Hepatic stellate cell (primary cell): ENCODE measurements at regions not wholly inside any gene's neighbourhood (a gene's known extent, or its start where the extent isn't known, plus 50 kb on each side); places are given as distances from the start of the nearest gene placed in this dataset.
"Not testable (repeated sequence)": the region's sequence is repeated elsewhere in the genome, so short reads cannot be mapped to it uniquely, and the experiment has no call there.

Experiments
- DNase-seq: peaks from one replicate; pipeline ENCODE4 v3.0.0; 2011; ENCODE audit warnings: low spot score

- DNase-seq, result no peak
Measured at GRCh38 chr18:67007085-67007484, 403.2 kb upstream of the CDH19 start.

GRCh38 chr18:67001052-67001451 is 397.2 kb upstream of the CDH19 start:
- DNase-seq, result no peak

DNA sequence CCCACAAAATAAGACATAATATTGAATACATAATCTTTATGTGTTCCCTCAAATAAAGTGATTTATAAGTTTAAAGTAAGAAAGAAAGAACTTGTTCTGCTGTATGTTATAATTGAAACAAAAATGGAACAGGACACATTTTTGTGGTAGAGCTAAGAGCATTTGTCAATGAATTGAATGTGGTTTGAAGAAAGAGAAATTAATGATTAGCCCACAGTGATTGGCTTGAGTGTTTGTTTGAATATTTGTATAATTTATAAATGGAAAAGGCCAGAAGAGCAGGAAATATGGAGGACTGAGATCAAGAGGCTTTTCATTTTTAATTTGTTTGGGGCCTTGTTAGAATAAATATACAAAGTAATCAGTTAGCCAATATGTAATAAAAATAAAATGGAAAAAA is 395.1 kb upstream of the CDH19 start:
- no peak for DNase-seq

DNA sequence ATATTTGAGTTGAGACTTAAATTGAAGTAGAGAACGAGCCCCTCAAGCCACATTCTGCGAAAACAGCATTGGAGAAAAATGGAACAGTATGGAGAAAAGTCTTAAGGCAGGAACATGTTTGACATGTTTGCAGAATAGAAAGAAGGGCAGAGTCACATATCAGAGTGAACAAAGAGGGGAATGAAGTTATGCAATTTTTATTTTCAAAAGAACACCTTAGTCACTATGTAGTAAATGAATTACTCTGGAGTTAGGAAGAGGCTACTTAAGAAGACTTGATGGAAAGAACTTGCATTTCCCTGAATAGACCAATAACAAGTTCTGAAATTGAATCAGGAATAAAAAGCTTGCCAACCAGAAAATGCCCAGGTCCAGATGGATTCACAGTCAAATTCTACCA is 391.4 kb upstream of the CDH19 start:
- no peak for DNase-seq

GRCh38 chr18:66994790-66995189 is 390.9 kb upstream of the CDH19 start:
- DNase-seq, result no peak

DNA sequence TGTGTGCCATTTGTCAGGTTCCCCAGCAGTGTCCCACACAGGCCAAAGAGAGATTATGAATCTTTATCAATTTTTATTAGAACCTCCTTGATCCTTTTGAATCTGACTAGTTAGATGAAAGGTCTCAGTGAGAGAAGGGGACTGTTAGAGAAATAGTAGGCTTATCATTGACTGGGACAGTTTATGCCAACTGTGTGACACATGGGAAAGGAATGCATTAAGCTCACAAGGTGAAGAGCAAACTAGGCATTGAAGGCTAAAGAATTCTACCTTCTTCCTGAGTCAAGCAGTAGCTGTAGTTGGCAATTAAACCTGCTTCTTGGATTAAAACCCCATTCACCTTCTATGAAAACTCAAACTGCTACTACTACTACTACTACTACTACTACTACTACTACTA is 389.6 kb upstream of the CDH19 start:
- DNase-seq, result no peak

GRCh38 chr18:66990909-66991308 is 387.0 kb upstream of the CDH19 start:
- DNase-seq, result no peak

DNA sequence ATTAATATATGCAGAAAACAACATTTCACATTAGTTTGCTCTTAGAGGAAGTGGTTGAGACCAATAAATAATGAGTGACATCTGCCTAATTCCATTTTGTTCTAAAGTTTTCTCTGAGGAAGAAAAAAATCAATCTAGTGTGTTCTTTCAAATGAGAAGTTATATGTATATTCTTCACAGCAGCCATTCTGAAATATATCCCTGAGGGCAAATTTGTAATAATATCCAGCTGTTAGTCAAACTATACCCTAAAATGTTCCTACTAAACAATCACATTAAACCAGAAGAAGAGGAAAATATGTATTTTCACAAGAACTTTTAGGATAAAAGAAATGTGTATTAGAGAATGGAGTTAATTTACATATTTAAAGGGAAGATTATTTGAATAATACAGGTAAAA is 375.1 kb upstream of the CDH19 start:
- no peak for DNase-seq

DNA sequence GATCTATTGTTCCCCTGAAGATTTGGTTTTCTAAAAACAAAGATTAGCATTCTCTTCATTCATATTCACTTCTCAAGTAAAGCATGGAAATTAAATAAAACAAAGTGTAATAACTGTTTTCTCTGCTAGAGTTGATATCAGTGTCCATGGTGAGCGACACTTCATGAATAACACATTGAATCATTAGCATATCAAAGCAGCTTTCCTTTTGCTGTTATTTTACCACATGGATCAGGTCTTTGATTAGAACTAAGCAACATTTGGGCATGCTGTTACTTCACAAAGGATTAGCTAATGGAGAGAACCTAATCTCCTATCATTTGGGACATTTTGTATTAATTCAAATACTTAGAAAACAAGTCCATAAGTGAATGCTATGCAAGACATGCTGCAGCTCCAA is 368.8 kb upstream of the CDH19 start:
- DNase-seq, result no peak

DNA sequence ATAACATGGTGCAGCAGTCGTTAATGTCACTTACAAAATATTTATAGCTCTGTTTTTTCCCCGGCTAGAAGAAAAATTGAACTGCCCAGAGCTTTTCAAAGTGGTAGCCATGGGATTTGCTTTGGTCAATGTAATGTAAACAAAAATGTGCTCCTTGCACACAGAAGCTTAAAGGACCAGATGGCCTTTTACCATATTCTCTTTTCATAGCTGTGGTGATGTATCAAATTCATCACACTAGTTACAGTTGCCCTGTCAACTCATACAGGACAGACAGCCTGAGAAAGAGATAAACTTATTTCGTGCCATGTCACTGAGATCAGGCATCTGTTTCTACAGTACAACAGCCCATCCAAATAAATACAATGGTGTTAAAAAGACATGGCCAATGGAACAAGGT is 368.1 kb upstream of the CDH19 start:
- no peak for DNase-seq

DNA sequence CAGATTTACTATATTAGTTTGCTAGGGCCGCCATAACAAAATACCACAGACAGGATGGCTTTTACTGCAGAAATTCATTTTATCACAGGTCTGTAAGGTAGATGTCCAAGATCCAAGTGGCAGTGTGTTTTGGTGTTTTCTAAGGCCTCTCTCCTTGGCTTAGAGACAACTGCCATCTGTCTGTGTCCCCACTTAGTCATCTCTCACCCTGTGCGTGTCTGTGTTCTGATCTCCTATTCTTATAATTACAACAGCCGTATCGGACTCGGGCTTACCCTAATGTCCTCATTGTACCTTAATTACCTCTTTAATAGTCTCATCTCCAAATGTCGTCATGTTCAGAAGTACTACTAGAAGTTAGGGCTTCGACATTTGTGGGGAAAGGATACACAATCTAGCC is 362.3 kb upstream of the CDH19 start:
- DNase-seq, result no peak

DNA sequence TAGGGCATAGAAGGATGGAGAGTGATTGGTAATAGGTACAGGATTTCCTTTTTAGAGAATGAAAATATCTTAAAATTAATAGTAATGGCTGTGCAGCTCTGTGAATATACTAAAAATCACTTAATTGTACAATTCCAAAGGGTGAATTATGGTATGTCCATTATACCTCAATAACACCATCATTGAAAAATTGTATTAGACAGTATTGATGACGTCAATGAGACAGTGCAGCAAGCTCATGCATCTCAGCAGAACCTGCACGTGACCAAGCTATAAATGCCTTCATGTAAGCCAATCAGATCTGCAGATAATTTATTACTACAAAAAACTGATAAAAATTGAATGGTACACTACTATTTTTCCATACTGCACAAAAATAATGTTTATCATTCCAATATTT is 354.4 kb upstream of the CDH19 start:
- no peak for DNase-seq

DNA sequence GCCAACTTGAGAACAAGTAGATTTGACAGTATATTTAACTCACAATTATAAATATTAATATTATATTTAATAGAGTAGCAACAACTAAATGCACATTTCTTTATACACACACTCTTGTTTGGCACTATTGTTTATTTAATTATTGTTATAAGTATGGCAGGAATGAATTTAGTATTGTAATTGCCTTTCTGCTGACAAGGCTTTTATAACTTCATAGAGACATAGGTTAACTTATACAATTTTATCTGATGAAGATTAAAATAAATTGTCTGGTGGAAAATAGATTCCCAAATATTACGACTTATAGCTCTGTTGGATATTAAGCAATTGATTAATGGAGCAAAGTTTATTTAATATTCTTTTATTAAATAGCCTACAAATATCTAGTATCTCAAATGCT is 347.9 kb upstream of the CDH19 start:
- DNase-seq, result no peak

DNA sequence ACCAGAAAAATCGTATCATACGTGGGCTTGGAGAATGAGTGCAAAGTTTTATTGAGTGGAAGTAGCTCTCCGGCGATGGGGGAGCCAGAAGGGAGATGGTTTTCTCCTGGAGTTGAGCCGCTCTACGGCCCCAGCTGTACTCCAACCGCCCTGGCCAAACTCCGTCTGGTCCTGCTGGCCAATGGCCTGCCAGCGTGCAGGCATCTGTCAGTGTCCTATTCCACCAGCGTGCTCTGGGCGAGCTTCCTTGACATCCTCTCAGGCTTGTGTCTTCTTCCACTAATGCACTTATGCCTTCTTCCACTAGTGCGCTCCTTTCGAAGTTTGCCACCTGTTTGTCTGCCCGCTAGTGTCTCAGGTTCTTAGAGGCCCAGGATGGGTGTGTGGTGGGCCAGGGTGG is 345.5 kb upstream of the CDH19 start:
- DNase-seq, result no peak

GRCh38 chr18:66937546-66937945 is 333.7 kb upstream of the CDH19 start:
- DNase-seq, result no peak

DNA sequence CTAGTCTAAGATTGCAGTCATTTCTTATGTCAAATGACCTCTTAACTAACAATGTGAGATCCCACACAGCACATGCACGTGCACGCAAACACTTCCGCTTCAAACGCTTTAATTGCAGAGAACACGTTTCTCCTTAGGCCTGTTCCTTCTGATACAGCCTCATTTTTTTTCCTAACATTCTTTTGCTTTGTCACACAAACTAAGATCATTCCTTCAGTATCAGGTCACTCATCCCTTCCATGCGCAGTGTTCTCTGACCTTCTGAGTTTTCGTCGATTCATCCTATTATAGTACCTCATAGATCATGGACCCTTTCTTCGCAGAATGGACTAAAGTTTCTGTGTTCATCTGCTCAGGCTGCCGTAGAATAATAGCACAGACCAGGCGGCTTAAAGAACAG is 327.1 kb upstream of the CDH19 start:
- no peak for DNase-seq

- DNase-seq, result no peak
Measured at GRCh38 chr18:66916834-66917233, 312.9 kb upstream of the CDH19 start.

DNA sequence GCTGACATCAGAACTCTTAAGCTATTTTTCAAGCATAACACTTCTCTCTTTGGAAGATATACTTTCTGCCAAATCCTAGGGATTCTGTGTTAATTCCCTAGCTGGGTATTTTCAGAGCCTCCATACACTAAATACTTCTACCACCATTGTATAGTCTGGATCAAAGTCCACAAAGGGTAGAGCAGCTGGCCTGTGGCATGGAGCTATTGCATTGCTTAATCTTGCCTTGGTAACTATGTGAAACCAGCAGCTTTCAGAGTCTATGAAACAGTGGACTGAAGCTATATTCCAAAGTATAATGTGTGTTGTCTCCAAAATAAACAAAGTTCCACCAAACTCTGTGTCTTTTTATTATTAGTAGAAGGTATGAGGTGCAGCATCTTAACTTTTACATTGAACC is 296.9 kb upstream of the CDH19 start:
- DNase-seq, result no peak

GRCh38 chr18:66895631-66896030 is 291.7 kb upstream of the CDH19 start:
- DNase-seq, result no peak

- no peak for DNase-seq
Measured at GRCh38 chr18:66894851-66895250, 291.0 kb upstream of the CDH19 start.

DNA sequence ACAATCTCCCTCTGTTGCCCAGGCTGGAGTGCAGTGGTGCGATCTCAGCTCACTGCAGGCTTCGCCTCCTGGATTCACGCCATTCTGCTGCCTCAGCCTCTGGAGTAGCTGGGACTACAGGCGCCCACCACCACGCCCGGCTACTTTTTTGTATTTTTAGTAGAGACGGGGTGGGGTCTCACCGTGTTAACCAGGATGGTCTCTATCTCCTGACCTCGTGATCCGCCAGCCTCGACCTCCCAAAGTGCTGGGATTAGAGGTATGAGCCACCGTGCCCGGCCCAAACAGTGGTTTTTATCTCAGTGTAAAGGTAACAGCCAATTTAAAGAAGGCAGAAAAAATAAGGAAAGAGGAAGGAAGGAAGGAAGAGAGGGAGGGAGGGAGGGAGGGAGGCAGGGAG is 288.5 kb upstream of the CDH19 start:
- not testable (repeated sequence) for DNase-seq

DNA sequence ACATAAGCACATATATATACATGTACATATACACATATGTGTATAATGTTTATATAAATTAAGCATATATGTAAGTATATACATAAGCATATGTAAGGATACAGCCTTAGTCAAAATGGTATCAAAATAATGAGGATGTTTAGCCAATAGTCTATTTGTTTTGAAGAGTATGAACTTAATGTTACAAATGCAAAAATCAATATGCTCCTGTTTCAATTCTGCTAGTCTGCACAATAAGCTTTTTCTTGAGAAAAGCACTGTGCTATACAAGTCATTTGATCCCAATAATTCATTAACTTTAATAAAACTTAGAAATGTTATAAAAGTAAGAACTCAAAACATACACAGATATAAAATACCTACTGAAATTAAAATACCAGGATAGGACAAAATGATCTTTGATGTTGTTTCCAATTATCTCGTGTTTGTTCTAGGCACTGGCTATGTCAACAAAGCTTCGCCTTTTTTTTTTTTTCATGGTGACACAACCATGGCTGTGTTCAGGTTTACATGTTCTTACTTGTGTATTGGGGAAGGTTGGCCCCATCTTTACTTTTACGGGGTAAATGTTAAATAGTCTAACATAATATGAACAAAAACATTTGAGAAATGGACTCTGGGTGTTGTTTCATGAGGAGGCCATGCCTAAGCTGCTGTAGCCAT is 271.1 kb upstream of the CDH19 start:
- no peak for DNase-seq

DNA sequence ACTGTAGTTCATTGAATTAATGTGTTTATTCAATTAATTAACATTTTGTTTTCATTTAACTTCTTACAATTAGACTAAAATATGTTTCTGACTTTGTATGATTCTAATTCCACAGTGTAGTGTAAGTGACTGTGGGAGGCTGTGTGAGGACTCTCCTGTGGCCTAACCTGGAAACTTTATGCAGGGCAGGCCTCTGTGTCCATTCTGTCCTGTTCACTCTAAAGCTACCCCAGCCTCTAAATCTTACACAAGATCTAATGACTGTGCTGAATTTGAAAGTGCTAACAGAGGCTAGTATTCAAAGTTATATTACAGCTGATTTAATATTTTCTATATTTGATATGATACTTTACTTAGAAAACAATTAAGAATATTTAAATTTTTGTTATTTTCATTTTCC is 270.5 kb upstream of the CDH19 start:
- DNase-seq, result no peak

DNA sequence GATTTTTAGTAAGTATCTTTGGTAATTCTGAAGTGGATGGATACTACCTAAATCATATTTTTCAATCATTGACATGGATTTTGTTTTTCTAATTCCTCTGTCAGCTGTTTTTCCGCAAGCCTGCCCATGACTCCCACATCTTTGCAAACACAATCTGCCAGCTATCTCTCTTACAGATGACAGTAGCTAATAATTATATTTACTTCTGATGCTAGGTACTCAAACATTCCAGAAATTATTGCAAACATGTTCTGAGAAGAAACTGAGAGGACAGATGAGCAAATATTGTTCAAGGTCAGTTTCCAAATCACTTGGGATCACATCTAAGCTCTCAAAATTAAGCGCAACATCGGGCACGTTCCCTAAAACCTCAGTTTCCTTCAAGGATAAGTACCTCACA is 270.0 kb upstream of the CDH19 start:
- no peak for DNase-seq

DNA sequence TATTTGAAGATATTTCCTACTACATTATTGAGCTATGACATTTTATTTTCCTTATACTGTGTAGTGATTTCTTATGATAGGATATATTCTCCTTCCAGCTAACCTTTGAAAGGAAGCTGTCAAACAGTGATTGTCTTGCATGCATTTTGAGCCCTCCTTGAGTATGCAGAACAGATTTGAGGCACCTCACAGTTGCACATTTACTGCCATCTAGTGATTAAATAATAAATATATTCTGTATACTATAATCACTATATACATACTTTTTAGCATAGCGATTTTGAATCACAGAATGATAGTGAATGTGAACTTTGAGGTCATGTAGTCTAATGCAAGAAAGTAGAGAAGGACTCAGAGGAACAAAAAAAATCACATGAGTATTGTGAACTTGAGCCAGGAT is 268.4 kb upstream of the CDH19 start:
- no peak for DNase-seq
